BJ (cell line): ENCODE measurements at regions not wholly inside any gene's neighbourhood (a gene's known extent, or its start where the extent isn't known, plus 50 kb on each side); places are given as distances from the start of the nearest gene placed in this dataset.

ENCODE experiments used
- CTCF ChIA-PET: fragments of 350-600 bp; formaldehyde crosslinking; extraction: SDS; loops from one replicate; lab custom pipeline; 2021; ENCODE audit warnings: antibody characterized with exemption, inconsistent platforms; lab: Yijun Ruan, JAX
- POLR2A ChIA-PET: fragments of 300-600 bp; sonication (Branson Sonifier 250); formaldehyde crosslinking; extraction: SDS; loops from one replicate; lab custom pipeline; 2021; ENCODE audit warnings: antibody characterized with exemption; lab: Charles Lee
- DNase-seq: peaks from one replicate; pipeline ENCODE4 v3.0.0-alpha.2; 2011; ENCODE audit warnings: low read depth
- H3K27me3 ChIP-seq: 2 replicates; pipeline ENCODE4 v1.6.0; 2011; ENCODE audit warnings: low read length; ENCODE audit not compliant: control insufficient read depth, insufficient read depth
- H3K36me3 ChIP-seq: 2 replicates; pipeline ENCODE4 v1.5.1; 2011; ENCODE audit warnings: low read length; ENCODE audit not compliant: control insufficient read depth, insufficient read depth
- H3K4me3 ChIP-seq: 2 replicates; pipeline ENCODE4 v1.5.1; 2011; ENCODE audit warnings: low read depth, mild to moderate bottlenecking, control low read depth, low read length
- CTCF ChIP-seq: IDR thresholded peaks from 2 replicates; pipeline ENCODE4 v1.5.1; 2011; ENCODE audit warnings: low read depth, mild to moderate bottlenecking, control low read depth, inconsistent platforms, low read length, moderate library complexity; ENCODE audit not compliant: insufficient read depth

GRCh38 chr18:28457784-28458183 lies 280.9 kb upstream of the CDH2 start:
- no peak for TF ChIP-seq CTCF
- ChIA-PET CTCF (interaction anchor here (1.7 kb wide), 1 partner anchor 23 kb away, joined by 3 read pairs; no protein-coding TSS in a partner anchor), POLR2A (no interaction called here)
- Histone ChIP-seq H3K4me3 (no peak overlapping the region), H3K36me3 (no peaks in the 10 kb centered on the region), H3K27me3 (no peaks in the 10 kb centered on the region)
- DNase-seq = no peak

GRCh38 chr18:28455971-28456370 lies 279.0 kb upstream of the CDH2 start:
- no peak overlapping the region for H3K4me3 ChIP-seq
- POLR2A ChIA-PET = no interaction called here
- no peaks in the 10 kb centered on the region for H3K27me3 ChIP-seq
- H3K36me3 ChIP-seq = no peaks in the 10 kb centered on the region
- DNase-seq = no peak
- CTCF ChIA-PET = no interaction called here
- no peak for TF ChIP-seq CTCF

- H3K4me3 ChIP-seq = no peak overlapping the region
- CTCF ChIA-PET = interaction anchor here (1.3 kb wide), 1 partner anchor 26 kb away, joined by 3 read pairs; no protein-coding TSS in a partner anchor
- no peak for DNase-seq
These were observed 262.9 kb upstream of the CDH2 start for GRCh38 chr18:28439870-28440269.

GRCh38 chr18:28438381-28438780 lies 261.5 kb upstream of the CDH2 start:
- DNase-seq = no peak
- Histone ChIP-seq H3K27me3 (no peaks in the 10 kb centered on the region; the same call in 1 of the 2 replicates), H3K4me3 (no peak overlapping the region), H3K36me3 (no peaks in the 10 kb centered on the region)
- TF ChIP-seq CTCF = no peak
- POLR2A ChIA-PET = no interaction called here
- CTCF ChIA-PET = no interaction called here

More at GRCh38 chr18:28439870-28440269, 262.9 kb upstream of the CDH2 start:
- H3K27me3 ChIP-seq = no peaks in the 10 kb centered on the region; the same call in 1 of the 2 replicates
- no peaks in the 10 kb centered on the region for H3K36me3 ChIP-seq
- POLR2A ChIA-PET = no interaction called here
- TF ChIP-seq CTCF = no peak

- ChIA-PET CTCF (no interaction called here), POLR2A (no interaction called here)
- no peak for TF ChIP-seq CTCF
- Histone ChIP-seq H3K27me3 (no peaks in the 10 kb centered on the region), H3K36me3 (no peaks in the 10 kb centered on the region), H3K4me3 (no peak overlapping the region)
- DNase-seq = no peak
These were observed 255.4 kb upstream of the CDH2 start for GRCh38 chr18:28432339-28432738.
